GM18861 (cell line): ENCODE measurements at regions not wholly inside any gene's neighbourhood (a gene's known extent, or its start where the extent isn't known, plus 50 kb on each side); places are given as distances from the start of the nearest gene placed in this dataset.

Source experiments
- ATAC-seq: cut with Tn5 transposase; IDR thresholded peaks from one replicate; pipeline ENCODE4 v1.9.1; 2021; ENCODE audit not compliant: unreplicated experiment

DNA sequence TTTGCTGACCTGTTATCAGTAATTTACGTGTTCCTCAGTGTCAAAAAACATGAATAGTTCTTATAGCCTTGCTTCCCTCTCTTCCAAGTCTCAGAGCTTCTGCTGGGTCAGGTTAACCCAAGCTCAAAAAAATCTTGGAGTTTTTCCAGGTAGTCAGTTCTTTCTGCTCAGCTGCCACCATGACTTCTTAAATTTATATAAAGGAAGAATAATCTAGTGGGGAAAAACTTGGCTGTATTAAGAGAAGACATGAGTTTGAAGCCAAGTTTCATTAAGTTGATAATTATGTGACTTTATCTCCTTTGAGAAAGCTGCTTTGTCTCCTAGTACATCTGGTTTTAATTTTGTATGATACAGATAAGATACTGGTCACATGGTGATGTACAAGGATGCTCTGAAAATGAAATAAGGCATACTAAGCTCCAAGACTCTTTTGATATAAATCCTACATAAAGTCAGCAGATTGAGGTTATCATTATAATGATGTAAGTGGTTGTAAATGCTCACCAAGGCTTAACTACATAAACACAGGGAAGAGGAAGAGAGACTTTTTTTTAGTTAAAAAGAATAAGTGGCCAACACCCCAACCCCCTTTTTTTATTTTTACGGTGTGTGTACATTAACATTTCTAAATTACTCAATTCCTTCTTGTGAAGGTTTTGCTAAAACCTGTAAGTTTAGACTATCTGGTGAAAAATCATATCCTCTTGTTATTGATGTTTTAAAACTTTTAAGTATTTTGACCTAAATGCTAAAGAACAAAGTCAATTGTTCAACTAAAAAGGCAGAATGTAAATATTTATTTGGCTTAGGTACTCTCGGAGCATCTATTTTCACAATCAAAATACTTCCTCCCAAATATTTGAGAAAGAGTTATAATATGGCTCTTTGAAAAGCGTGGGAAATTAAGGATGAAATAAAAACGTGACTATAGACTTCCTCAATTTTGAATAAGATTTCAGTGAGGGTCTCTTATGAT lies 84.1 kb upstream of the SLC38A2 start:
- no peak for ATAC-seq

DNA sequence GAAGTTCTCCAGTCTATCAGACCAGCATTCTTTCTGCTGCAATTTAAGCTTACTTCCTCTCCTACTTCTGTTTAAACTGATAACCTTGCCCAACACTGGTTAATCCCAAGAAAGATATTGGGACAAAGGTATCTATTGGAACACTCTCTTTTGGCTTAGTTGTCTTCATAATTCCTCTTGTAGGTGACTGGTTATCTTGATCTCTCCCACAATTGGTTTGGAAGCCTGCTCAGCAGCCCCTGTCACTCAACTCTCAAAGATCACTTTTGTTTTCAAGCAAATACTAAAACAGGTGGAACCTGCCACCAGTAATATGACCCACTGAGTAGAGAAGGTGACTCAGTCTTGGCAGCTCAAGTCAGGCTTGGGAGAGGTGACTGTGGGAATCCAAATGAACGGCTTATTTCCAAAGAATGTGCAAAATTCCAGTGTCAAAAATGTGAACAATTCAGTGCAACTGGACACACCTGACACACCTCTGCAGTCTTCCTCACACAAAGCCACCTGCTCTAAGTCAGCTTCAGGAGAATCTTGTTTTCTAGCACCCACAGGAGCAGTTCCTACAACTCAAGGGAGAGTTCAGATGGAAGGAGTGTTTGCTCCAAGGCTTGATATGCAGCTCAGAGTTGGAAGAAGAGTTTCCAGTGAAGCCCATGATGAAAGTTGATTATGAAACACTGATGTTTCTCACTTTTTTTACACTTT lies 83.2 kb upstream of the SLC38A2 start:
- ATAC-seq: no peak

DNA sequence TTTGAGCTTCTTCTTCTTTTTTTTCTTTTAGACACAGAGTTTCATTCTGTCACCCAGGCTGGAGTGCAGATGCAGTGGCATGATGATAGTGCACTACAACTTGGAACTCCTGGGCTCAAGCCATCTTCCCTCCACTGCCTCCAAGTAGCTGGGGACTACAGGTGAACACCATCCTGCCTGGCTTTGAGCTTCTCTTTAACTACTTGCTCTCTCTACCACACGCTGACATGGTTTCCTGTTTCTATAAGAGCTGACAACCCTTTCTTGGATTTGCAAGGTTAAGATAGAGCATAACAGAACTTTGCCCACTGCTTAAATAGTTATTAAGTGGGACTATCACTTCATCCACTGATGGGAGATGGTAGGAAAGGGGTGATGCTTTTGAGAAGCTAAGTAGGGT lies 82.4 kb upstream of the SLC38A2 start:
- no peak for ATAC-seq

DNA sequence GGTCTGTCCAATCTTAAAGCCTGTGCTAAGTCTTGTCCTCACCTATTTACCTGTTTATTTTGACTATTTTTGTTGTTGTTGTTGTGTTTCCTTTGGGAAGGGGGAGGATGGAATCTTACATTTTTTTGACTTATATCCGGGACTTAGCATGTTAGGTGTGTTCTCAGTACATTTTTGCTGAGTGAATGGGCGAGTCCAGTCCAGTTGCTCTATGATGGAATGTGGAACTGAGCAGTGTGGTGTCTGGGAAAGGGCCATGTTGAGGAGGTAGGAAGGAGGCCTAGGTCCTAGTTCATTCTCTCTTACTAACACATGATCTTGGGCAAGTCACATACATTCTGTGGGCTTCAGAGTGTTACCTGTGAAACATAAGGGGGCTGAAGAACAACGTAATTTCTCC lies 80.9 kb upstream of the SLC38A2 start:
- ATAC-seq: no peak

DNA sequence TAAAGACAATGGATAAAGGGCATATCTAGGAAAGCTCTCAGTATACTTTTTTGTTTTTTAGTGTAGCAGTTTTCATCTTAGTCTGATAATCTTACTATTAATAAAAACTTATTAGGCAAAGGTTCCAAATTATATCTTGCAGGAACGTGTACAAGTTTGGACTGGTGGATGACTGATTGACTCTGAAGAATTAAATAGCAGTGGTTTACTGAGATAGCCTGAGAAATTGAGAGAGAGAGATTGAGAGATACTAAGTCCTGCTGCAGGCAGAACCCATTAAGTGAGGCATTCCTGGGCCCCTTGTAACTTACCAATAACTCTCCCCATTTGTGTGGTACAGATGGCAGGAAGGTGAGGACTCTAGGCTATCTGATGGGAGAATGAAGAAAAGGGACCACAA lies 80.2 kb upstream of the SLC38A2 start:
- no peak for ATAC-seq

DNA sequence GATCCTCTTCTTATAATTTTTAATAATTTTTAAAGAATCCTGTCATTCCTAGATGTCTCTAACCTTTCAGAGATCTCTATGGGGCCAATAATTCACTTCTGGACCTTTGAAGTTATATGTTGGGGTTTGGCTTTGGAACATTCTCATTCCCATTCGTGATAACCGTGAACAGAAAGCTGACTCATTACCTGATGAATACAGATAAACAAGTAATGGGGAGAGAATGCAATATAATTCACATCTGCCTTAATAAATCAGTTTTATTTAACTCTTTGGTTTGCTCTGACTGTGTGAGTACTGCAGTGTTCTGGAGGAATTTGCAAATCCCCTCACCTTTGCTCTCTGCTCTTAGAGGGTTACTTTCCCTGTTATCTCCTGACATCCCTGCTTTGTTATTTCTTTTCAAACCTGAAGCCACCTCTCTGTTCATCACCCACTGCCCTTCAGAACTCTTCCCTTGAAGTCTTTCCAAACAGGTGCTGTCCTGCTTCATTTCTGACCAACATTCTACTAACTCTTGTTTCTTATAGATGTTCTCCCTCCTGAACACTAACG lies 79.6 kb upstream of the SLC38A2 start:
- no peak for ATAC-seq

DNA sequence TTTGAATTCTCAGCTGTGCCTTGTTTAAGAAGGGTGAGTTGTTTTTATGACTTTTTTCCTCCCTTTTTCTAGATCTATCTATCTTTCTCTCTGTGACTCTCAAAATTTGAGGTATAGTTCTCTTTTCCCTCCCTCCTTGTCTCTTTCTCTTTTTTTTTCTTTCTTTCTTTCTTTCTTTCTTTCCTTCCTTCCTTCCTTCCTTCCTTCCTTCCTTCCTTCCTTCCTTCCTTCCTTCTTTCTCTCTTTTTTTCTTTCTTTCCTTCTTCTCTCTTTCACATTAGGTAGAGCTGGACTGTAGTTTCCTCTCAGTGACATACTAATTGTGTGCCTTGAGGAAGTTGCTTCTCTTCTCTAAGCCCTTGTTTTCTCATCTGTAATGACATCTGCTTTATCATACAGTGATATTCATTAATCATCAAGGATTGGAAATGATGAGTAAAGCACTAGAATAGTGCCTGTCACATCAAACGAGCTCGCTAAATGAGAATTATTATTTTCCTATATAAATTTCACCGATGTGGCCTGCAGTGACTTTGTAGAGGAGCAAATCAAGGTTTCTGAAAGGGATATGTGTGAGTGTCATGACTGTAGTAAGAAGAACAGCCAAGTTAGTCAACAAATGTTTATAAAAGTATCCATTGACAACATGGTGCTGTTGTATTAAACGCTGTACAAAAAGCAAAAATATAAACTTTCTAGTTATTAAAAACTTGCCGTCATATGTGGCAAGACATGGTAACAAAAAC lies 78.9 kb upstream of the SLC38A2 start:
- ATAC-seq: no peak

DNA sequence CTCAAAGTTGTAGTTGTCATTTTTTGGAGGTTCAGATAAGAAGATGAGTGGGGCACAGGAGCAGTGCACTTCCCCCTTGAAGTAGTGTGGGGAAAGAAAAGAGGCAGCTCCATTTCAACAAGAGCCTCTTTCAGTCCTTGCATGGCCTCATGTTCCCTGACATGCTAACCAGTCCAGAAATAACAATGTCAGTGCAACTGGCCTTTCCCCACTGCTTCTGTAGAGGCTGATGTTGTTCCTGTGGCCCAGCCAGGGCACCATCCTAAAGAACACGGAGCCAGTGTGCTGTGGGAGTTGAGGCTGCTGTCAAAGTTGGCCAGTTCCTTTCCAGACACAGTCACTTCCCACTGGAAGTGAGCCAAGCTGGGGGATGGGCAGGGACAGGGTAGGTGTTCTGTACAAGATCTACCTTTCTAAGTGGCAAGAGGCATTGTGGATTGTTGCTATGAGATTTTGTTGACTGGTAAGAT lies 77.7 kb upstream of the SLC38A2 start:
- ATAC-seq: no peak

DNA sequence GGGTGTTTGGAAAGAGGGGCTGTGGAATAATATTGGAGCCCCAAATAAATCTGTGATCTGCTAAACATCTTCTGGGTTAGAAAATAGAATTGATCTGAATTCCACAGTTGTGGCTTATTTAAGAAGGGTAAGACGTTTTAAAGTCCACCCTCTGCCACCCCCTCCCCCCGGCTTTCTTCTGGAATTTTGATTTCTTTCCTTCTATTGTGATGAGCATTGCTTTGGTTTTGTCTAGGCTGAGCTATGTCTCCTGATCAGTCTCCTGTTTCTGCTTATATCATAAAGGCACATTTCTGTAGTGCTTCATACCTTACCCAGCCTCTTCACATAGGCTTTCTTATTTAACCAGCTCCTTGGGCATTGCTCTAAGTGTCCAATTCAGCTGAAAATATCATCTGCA lies 77.3 kb upstream of the SLC38A2 start:
- ATAC-seq: no peak

DNA sequence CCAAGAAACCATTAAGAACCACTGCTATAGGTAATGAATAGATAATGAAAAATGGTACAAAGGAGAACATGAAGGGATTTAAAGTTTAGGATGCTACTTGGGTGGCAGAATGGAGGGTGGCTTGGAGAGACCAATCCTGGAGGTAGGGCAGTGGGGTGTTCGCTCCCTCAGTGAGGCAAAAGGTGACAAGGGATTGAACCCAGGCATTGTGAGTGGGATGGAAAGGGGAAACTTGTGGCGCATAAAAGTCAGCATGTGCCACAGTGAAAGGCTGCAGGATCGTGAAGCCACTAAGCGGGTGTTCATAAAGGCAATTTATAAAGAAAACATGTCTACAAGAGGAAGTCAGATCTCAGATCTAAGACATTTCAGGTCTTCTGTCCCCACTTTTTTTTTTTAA lies 76.7 kb upstream of the SLC38A2 start:
- no peak for ATAC-seq

DNA sequence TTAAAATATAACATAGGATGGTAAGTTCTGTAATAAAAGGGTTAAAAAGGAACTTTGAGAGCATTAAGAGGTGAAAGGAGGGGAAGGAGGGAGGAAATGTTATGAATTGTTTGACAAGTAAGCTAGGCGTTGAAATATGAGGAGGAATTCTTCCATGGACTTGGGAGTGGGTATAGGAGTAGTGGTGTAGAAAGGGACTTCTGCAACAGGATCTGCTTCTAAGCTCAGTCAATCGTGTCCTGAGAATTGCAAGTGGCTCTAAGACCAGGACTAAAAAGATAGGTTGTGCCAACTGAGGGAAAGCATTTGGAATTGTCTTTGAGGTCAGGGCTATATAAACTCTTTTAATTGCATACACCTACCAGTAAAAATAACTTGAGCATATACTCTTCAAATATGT lies 74.1 kb upstream of the SLC38A2 start:
- ATAC-seq: no peak

DNA sequence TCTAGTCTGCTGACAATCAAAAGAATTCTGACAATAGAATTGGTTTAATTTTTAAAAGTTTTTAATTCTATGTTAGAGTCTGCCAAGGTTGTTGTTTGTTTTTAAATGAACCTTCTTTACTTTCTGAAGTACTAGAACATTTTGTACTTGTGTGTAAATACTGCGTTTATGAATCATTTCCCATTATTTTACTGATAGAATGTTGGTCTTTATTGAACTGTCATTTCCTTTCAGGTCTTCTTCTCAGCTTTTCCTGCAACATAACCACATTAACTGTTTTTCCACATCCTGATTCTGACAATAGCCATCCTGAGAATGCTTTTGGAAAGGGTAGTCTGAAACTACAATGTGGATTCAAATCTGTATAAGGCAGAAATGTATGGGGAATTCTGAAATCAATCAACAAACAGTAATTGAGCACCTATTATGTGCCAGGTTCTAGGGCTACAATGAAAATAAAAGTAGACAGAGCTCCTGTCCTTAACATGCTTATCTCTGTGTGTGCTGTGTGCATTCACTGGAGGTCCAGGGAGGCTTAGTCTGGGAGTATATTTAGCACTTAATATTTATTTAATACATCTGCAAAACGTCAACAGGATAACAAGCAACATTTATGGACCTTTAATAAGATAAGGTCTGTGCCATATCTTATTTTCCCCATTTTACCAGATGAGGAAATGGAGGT lies 73.1 kb upstream of the SLC38A2 start:
- no peak for ATAC-seq

DNA sequence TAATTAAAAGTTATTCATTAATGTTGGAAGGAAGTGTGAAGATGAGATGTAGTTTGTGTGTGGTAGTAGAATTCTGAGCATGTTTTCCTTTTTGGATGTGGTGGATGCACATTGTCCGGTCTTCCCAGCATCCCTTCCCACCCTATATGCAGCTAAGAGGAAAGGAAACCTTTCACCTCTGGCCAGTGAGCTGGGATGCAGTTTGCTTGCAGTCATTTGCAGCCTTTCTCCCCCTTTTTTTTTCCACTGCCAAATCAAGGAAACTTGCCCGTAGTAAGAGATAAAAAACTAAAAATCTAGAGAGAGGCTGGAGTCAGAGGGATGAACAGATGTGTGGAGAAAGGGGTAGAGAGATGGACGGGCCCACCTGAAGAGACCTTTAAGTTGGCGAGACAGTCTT lies 72.5 kb upstream of the SLC38A2 start:
- no peak for ATAC-seq

DNA sequence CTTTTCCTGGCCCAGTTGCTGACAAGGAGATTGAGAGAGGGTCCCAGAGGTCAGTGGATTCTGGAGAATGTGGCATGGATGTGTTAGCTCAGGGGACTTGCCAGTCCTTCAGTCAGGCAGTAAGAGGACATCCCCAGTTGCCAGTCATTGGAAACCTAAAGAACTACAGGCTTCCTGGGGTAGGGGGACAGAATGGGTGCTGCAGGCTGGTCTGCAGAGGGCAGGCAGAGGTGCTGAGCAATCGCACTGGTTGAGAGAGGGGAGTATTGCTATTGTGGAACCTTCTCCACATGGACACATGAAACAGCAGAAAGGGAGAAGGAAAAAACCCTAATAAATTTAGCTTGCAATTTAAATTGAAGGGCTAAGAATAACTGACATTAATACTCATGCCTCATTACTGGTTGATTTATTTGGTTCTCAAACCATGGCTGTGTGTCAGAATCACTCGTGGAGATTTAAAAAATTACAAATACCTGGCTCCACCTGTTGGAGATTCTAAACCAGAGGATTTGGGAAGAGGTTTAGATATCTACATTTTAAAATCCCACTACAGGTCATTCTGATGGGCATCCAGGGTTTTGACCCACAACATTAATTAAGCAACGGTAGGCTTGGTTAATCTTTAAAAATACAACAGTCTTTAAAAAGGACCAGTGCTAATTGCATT lies 71.2 kb upstream of the SLC38A2 start:
- no peak for ATAC-seq

DNA sequence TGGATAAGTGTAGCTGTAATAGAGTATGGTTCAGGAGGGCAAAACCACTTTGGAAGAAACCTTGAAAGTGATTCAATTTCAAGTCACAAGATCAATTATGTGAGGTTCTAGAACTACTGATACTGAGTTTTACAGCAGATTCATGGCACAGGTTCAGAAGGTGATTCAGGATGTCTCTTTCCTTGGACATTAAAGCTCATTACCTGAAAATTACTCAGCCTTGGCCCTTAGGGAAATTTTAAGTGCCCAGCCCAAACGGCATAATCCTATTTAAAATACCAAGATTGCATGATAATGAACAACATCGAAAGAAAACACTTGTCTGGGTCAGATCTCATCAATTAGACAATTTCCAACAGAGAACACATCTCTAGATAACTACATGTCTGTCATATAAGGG lies 70.2 kb upstream of the SLC38A2 start:
- no peak for ATAC-seq

DNA sequence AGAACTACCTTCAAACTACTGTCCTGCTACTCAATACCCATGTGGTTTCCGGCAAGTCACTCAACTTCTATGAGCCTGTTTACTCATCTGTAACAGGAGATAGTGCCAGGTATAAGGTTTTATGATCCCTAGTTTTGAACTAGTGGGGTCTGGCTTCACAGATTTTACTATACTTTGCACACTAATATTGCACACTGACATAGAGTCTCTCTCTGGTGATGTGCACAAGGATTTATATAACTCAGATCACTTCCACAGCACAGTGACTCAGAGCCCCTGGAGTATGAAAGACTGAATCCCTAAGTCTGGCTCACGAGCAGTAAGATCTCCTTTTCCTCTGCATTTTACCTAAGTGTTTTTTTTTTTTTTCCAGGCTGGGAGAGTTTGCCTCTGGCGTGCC lies 69.7 kb upstream of the SLC38A2 start:
- no peak for ATAC-seq

DNA sequence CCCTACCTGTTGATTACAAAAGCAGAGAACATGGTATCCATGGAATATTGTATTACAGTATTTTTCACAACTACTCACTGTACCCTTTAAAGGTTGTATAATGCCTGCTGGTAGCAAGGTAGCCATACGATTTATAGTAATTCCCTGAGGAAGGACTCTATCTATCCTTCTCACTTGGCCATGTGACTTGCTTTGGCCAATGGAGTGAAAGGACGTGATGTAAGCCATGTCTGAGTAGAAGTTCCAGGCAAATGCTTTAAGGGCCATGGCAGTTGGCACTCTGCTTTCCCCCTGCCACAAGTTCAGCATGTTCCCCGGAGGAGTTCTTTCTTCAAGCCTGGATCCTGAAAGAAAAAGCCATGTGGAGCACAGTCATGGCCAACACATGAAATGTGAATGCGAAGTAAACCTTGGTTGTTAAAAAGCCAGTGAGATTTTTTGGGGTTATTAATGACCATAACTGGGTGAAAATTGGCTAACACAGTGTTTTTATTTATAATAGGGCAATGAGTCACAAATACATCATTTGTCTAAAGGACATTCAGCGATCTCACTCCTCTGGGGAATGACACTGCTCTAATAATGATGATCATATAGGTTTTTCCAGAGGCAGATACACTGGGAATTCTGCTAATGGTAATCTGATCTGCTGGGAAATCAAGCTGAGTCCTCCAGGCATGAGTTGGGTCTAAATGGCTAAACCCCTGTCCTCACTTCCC lies 67.4 kb upstream of the SLC38A2 start:
- ATAC-seq: no peak

DNA sequence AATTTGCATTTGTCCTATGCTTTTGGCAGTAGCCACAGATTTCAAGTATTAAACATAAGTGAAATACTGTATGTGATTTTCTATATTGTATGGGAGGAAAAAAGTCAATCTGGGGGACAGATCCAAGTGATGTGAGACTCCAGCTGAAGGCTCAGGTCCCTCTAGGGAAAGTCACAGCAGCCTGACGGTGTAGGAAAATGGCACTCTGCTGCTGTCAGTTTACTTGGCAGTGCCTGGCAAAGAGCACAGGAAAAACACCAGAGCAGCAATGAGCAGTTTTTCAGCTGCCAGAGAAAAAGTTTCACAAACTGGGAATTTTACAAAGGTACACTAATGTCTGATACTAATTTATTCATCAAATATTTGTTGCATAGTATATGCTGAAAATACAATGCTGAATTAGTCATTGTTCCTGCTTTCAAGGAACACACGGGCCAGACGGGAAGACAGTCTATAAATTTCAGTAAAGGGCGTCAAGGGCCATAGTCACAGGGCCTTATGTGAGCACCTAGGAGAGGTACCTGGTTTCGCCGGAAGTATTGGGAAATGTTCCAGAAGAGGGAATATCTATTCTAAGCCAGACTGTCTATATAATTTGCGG lies 66.2 kb upstream of the SLC38A2 start:
- no peak for ATAC-seq

DNA sequence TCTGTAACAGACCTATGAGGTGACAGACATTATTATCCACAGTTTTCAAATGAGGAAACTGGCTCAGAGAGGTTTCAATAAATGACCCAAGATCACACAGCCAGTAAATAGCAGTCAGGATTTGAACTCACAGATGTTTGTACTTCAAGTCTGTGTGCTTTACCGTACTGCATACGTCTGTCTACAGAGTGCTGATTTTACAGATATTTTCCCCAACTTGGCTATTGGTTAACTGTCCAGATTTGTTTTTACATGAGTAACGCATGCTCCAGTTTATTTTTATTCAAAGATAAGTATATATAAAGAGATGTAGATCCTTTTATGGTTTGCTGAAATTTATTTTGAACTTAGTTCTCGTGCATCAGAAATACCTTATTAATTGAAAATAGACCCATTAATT lies 65.7 kb upstream of the SLC38A2 start:
- no peak for ATAC-seq
